ENCODE measurements at regions not wholly inside any gene's neighbourhood (a gene's known extent, or its start where the extent isn't known, plus 50 kb on each side); places are given as distances from the start of the nearest gene placed in this dataset.

DNA sequence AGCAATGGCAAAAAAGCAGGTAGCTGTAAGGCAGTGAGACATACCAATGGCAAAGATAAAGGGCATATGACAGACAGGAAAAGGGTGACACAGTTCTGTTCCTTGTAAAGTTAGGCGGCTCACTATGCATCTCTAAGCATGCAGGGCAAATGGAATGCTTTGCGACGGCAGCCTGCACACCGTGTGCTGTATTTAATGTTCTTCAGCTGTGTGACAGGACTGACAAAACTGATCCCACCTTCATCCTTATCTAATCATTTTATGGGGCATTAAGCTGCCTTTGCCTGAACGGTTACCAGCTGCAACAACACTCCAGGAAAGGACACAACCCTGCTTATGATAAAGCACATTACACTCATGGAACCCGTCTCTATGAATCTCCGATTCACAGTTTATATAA lies 80.5 kb upstream of the VAV3 start:
- in situ Hi-C loops (cut with HindIII; ENCODE audit: low pct_ligation_motif_present, low sequenced_read_pairs): no loop called here
- no peak for DNase-seq
- Histone ChIP-seq H3K4me3 (ENCODE audit: low read depth, low read length) (no peak overlapping the region), H3K36me3 (replicated peaks) (no peaks in the 10 kb centered on the region), H3K27ac (no peak overlapping the region), H3K27me3 (replicated peaks) (no peaks in the 10 kb centered on the region)
- TF ChIP-seq, protein P1, sequence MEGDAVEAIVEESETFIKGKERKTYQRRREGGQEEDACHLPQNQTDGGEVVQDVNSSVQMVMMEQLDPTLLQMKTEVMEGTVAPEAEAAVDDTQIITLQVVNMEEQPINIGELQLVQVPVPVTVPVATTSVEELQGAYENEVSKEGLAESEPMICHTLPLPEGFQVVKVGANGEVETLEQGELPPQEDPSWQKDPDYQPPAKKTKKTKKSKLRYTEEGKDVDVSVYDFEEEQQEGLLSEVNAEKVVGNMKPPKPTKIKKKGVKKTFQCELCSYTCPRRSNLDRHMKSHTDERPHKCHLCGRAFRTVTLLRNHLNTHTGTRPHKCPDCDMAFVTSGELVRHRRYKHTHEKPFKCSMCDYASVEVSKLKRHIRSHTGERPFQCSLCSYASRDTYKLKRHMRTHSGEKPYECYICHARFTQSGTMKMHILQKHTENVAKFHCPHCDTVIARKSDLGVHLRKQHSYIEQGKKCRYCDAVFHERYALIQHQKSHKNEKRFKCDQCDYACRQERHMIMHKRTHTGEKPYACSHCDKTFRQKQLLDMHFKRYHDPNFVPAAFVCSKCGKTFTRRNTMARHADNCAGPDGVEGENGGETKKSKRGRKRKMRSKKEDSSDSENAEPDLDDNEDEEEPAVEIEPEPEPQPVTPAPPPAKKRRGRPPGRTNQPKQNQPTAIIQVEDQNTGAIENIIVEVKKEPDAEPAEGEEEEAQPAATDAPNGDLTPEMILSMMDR (IDR thresholded peaks at IDR 0.05; ENCODE audit: low read depth, low read length, missing control alignments): no peak

DNA sequence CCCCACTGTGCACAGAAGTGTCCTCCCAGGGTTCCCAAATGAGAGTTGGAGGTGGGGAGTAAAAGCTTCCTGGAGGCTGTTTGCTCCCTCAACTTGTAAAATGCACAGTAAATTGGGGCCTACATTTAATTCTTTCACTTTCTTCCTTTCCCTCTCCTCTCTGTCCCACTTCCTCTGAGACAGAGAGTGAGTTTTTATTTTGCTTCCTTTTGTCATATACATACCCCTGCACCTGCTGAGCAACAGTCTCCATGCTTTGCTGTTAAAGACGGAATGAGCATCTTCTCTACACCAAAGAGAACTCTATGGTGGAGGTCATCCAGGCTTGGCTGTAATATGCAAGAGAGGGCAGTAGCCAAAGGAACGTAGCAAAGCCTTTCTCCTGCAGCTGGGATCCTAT lies 79.3 kb upstream of the VAV3 start:
- Histone ChIP-seq H3K27ac (no peak overlapping the region), H3K36me3 (replicated peaks) (no peaks in the 10 kb centered on the region)
- in situ Hi-C loops (cut with HindIII; ENCODE audit: low pct_ligation_motif_present, low sequenced_read_pairs): no loop called here

DNA sequence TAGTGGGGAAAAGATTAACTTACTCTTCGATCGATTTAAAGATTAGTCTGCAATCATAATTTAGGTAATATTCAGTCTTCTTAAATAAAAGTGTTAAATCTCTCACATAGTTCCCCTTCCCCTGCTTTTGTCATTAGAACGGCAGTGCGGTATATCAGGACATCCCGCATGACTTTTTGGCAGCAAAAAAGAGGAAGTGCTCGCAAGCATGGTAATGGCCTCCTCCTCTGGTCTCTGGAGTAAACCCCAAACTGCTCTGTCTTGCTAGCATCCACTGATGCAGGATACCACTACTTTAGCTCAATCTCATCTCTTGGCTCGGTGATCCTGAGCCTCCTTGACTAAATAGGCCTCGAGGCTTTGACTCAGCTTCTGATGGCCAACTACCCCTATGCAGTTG lies 78.7 kb upstream of the VAV3 start:
- in situ Hi-C loops (cut with HindIII; ENCODE audit: low pct_ligation_motif_present, low sequenced_read_pairs): no loop called here
- Histone ChIP-seq H3K4me3 (ENCODE audit: low read depth, low read length) (no peak overlapping the region), H3K36me3 (replicated peaks) (no peaks in the 10 kb centered on the region), H3K27me3 (replicated peaks) (no peaks in the 10 kb centered on the region), H3K27ac (no peak overlapping the region)
- no peak for DNase-seq
- TF ChIP-seq, protein P1 (IDR thresholded peaks at IDR 0.05; ENCODE audit: low read depth, low read length, missing control alignments): no peak

More for the DNA sequence above, 79.3 kb upstream of the VAV3 start:
- Histone ChIP-seq H3K4me3 (ENCODE audit: low read depth, low read length) (no peak overlapping the region), H3K27me3 (replicated peaks) (no peaks in the 10 kb centered on the region)
- TF ChIP-seq, protein P1 (IDR thresholded peaks at IDR 0.05; ENCODE audit: low read depth, low read length, missing control alignments): no peak
- no peak for DNase-seq

DNA sequence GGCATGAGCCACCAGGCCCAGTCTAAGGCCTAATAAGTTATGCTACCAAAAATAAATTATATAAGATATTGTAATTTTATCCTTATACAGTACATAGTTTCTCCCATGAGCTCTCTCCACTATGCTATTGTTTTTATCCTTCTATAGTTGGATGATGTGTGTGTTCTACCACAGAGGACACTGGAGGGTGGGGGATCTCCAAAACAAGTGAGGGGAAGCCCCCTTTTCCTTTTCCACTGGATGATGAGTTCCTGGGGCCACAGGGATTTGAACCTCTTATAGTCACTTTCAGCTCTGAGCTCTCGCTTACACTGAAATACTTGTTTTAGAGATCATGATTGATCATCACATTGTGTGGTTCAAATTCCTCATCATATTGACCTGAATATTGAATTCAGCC lies 77.6 kb upstream of the VAV3 start:
- no peaks in the 10 kb centered on the region for H3K27me3 ChIP-seq (replicated peaks)
- TF ChIP-seq, protein P1 (IDR thresholded peaks at IDR 0.05; ENCODE audit: low read depth, low read length, missing control alignments): no peak
- no peak overlapping the region for H3K27ac ChIP-seq
- H3K4me3 ChIP-seq (ENCODE audit: low read depth, low read length): no peak overlapping the region
- H3K36me3 ChIP-seq (replicated peaks): no peaks in the 10 kb centered on the region
- in situ Hi-C loops (cut with HindIII; ENCODE audit: low pct_ligation_motif_present, low sequenced_read_pairs): no loop called here
- DNase-seq: no peak

DNA sequence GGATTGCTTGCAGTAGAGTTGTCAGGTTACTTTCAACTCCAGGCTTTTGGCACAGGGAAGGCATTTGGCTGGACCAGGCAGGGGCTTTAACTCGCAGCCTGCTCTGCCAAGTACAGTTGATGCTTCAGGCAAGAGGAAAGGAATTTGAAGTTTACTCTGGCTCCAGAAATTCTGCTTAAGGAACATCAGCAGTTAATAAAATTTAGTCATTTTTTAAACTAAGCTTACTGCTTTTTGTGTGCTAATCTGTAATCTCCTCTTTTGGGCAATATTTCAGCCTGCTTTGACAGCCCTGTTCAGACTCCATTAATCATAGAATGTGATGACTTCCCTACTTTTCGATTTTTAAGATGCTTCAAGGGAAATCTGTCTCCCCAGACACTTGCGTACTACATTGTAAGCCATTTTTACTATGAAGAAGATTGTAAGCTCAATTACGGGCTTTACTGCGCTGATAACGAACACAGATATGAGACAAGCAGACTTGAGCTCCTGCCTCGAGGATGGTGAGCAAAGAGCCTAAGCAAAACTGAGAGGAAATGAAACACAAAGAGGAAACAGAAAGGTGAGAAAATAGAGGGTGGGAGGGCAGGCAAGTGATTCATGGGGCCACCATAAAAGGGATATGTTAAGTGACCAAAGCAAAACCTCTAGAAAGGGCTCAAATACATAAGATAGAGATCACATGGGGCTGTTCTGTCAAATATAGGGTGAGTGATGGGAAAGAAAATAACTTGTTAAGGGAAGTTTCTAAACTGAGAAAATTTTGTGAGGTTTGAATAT lies 76.6 kb upstream of the VAV3 start:
- no peak overlapping the region for H3K4me3 ChIP-seq (ENCODE audit: low read depth, low read length)
- no peaks in the 10 kb centered on the region for H3K36me3 ChIP-seq (replicated peaks)
- TF ChIP-seq, protein P1 (IDR thresholded peaks at IDR 0.05; ENCODE audit: low read depth, low read length, missing control alignments): no peak
- no peak for DNase-seq
- in situ Hi-C loops (cut with HindIII; ENCODE audit: low pct_ligation_motif_present, low sequenced_read_pairs): no loop called here
- H3K27ac ChIP-seq: no peak overlapping the region
- no peaks in the 10 kb centered on the region for H3K27me3 ChIP-seq (replicated peaks)
